RWPE2 (cell line): ENCODE measurements at regions not wholly inside any gene's neighbourhood (a gene's known extent, or its start where the extent isn't known, plus 50 kb on each side); places are given as distances from the start of the nearest gene placed in this dataset.

Experiments used
- ATAC-seq: fragments of 200-7000 bp; cut with Tn5 transposase; 3 replicates; pipeline ENCODE4 v1.9.1; 2021; ENCODE audit warnings: low read depth
- DNase-seq: peaks from one replicate; pipeline ENCODE4 v3.0.0-alpha.2; 2020; ENCODE audit warnings: low spot score
- H3K27ac ChIP-seq: fragments of 450-650 bp; 2 replicates; pipeline ENCODE4 v1.5.1; 2017; ENCODE audit warnings: mild to moderate bottlenecking; ENCODE audit not compliant: poor library complexity, severe bottlenecking
- H3K27me3 ChIP-seq: fragments of 250-450 bp; sonication (Bioruptor Pico); 2 replicates; pipeline ENCODE4 v1.5.1; 2021; ENCODE audit warnings: mild to moderate bottlenecking, moderate library complexity; ENCODE audit not compliant: insufficient read depth, poor library complexity, severe bottlenecking
- H3K36me3 ChIP-seq: fragments of 250-450 bp; sonication (Bioruptor Pico); 2 replicates; pipeline ENCODE4 v1.5.1; 2020; ENCODE audit warnings: low read depth, mild to moderate bottlenecking, moderate library complexity
- H3K4me1 ChIP-seq: fragments of 250-450 bp; sonication (Bioruptor Pico); 2 replicates; pipeline ENCODE4 v1.5.1; 2021; ENCODE audit warnings: mild to moderate bottlenecking, moderate library complexity; ENCODE audit not compliant: insufficient read depth, poor library complexity, severe bottlenecking
- H3K4me3 ChIP-seq: fragments of 250-450 bp; sonication (Bioruptor Pico); 2 replicates; pipeline ENCODE4 v1.5.1; 2021; ENCODE audit warnings: mild to moderate bottlenecking, moderate library complexity; ENCODE audit not compliant: severe bottlenecking
- H3K9me3 ChIP-seq: fragments of 250-450 bp; sonication (Bioruptor Pico); 2 replicates; pipeline ENCODE4 v1.5.1; 2021; ENCODE audit warnings: mild to moderate bottlenecking, moderate library complexity; ENCODE audit not compliant: severe bottlenecking
- CTCF ChIP-seq: fragments of 450-650 bp; IDR thresholded peaks from one replicate; pipeline ENCODE4 v1.5.1; 2017; ENCODE audit warnings: mild to moderate bottlenecking, moderate library complexity; ENCODE audit not compliant: poor library complexity, severe bottlenecking

- ATAC-seq: no peak
- H3K36me3 ChIP-seq: no peaks in the 10 kb centered on the region
- no peak for TF ChIP-seq CTCF
- no peak overlapping the region for H3K27ac ChIP-seq
- H3K9me3 ChIP-seq: no peaks in the 10 kb centered on the region
- no peaks in the 10 kb centered on the region for H3K27me3 ChIP-seq
- H3K4me1 ChIP-seq: no peaks in the 10 kb centered on the region
- H3K4me3 ChIP-seq: no peak overlapping the region
- no peak for DNase-seq
These were observed 206.3 kb upstream of the GYPC start for GRCh38 chr2:126449677-126450076.

- Histone ChIP-seq H3K27ac (no peak overlapping the region), H3K27me3 (no peaks in the 10 kb centered on the region), H3K36me3 (no peaks in the 10 kb centered on the region), H3K4me3 (no peak overlapping the region), H3K9me3 (no peaks in the 10 kb centered on the region), H3K4me1 (no peaks in the 10 kb centered on the region)
- no peak for TF ChIP-seq CTCF
- DNase-seq: no peak
- no peak for ATAC-seq
These were observed 191.9 kb upstream of the GYPC start for GRCh38 chr2:126463892-126464674.

- H3K27ac ChIP-seq: no peak overlapping the region
- H3K4me1 ChIP-seq: no peaks in the 10 kb centered on the region
- ATAC-seq (no peak), DNase-seq (no peak)
- H3K9me3 ChIP-seq: no peaks in the 10 kb centered on the region
- H3K27me3 ChIP-seq: no peaks in the 10 kb centered on the region
- no peak for TF ChIP-seq CTCF
- no peak overlapping the region for H3K4me3 ChIP-seq
- no peaks in the 10 kb centered on the region for H3K36me3 ChIP-seq
These were observed 188.4 kb upstream of the GYPC start for GRCh38 chr2:126467367-126468054.

- no peak overlapping the region for H3K27ac ChIP-seq
- no peaks in the 10 kb centered on the region for H3K4me1 ChIP-seq
- H3K36me3 ChIP-seq: no peaks in the 10 kb centered on the region
- no peak overlapping the region for H3K4me3 ChIP-seq
- no peaks in the 10 kb centered on the region for H3K27me3 ChIP-seq
- TF ChIP-seq CTCF: no peak
- no peak for ATAC-seq
- no peaks in the 10 kb centered on the region for H3K9me3 ChIP-seq
- DNase-seq: no peak
These were observed 180.9 kb upstream of the GYPC start for GRCh38 chr2:126475031-126475430.

GRCh38 chr2:126476691-126477090 lies 179.3 kb upstream of the GYPC start:
- Histone ChIP-seq H3K9me3 (no peaks in the 10 kb centered on the region), H3K36me3 (no peaks in the 10 kb centered on the region), H3K27me3 (no peaks in the 10 kb centered on the region), H3K4me1 (no peaks in the 10 kb centered on the region), H3K4me3 (no peak overlapping the region), H3K27ac (no peak overlapping the region)
- no peak for TF ChIP-seq CTCF
- ATAC-seq (no peak), DNase-seq (no peak)
